Esophagus muscularis mucosa (tissue), 4 donors: ENCODE measurements at regions not wholly inside any gene's neighbourhood (a gene's known extent, or its start where the extent isn't known, plus 50 kb on each side); places are given as distances from the start of the nearest gene placed in this dataset.

Experiments
- DNase-seq: peaks from one replicate; pipeline ENCODE4 v3.0.0-alpha.2; 2017; ENCODE audit errors: extremely low spot score
- H3K27ac ChIP-seq, 4 donors: fragments of 200-600 bp; sonication (generic); replicated peaks in 1 of 4; 1 replicate in 3 of 4; 2 replicates in 1 of 4; pipeline ENCODE4 v1.5.1; 2016 to 2019; ENCODE audit warnings: mild to moderate bottlenecking in 1 of 4
- H3K27me3 ChIP-seq, 4 donors: fragments of 200-600 bp; sonication (generic); one replicate each; pipeline versions ENCODE4 v1.5.1 to v1.6.0; 2016 to 2019
- H3K36me3 ChIP-seq, 4 donors: fragments of 200-600 bp; sonication (generic); one replicate each; pipeline ENCODE4 v1.5.1; 2016 to 2019
- H3K4me1 ChIP-seq, 4 donors: fragments of 200-600 bp; sonication (generic); one replicate each; pipeline ENCODE4 v1.5.1; 2016 to 2019
- H3K4me3 ChIP-seq, 4 donors: fragments of 200-600 bp; sonication (generic); 1 replicate in 2 of 4; 2 replicates in 2 of 4; pipeline ENCODE4 v1.5.1; 2016 to 2019; ENCODE audit warnings: mild to moderate bottlenecking in 4 of 4, moderate library complexity in 1 of 4
- H3K9me3 ChIP-seq, 4 donors: fragments of 200-600 bp; sonication (generic); 1 replicate in 3 of 4; 2 replicates in 1 of 4; pipeline ENCODE4 v1.5.1; 2016 to 2019
- CTCF ChIP-seq, 3 experiments: fragments of 200-600 bp in 2 of 3; fragments of 450-650 bp in 1 of 3; sonication (generic) in 2 of 3; IDR thresholded peaks; one replicate each; pipeline ENCODE4 v1.5.1; 2017 to 2019; ENCODE audit warnings: antibody characterized with exemption in 3 of 3, mild to moderate bottlenecking in 2 of 3, moderate library complexity in 1 of 3
- EP300 ChIP-seq: sonication (generic); formaldehyde crosslinking; IDR thresholded peaks from one replicate; pipeline ENCODE4 v1.6.1; 2017; ENCODE audit warnings: antibody characterized with exemption
- POLR2A ChIP-seq: fragments of 450-650 bp; IDR thresholded peaks from one replicate; pipeline ENCODE4 v1.6.1; 2017; ENCODE audit warnings: antibody characterized with exemption, moderate library complexity, mild to moderate bottlenecking, low read depth
- POLR2AphosphoS5 ChIP-seq, 2 donors: sonication (generic); formaldehyde crosslinking; IDR thresholded peaks; one replicate each; pipeline ENCODE4 v1.6.1; 2017; ENCODE audit warnings: antibody characterized with exemption in 2 of 2
- WGBS: methylation state at CpG from one replicate; pipeline ENCODE4 v1.1.5; 2018; 5-methylcytosine and 5-hydroxymethylcytosine counted together
- intact Hi-C: fragments of 100-400 bp; cut with DNase I; formaldehyde crosslinking; loops from one replicate; pipeline ENCODE4 v1.15.1; 2023

GRCh38 chr7:46428295-46428694 is 507.2 kb upstream of the IGFBP3 start:
- Histone ChIP-seq H3K4me3 (no peak overlapping the region), H3K36me3 (no peaks in the 10 kb centered on the region), H3K27ac (no peak overlapping the region), H3K4me1 (no peaks in the 10 kb centered on the region), H3K9me3 (no peaks in the 10 kb centered on the region), H3K27me3 (no peaks in the 10 kb centered on the region)
- TF ChIP-seq POLR2A = no peak
- DNase-seq = no peak
- intact Hi-C loops = no loop called here

GRCh38 chr7:46424934-46425333 is 503.9 kb upstream of the IGFBP3 start:
- 71% methylated on average over 1 of the region's 1 CpG for WGBS
- DNase-seq = no peak

GRCh38 chr7:46421441-46422230 is 500.6 kb upstream of the IGFBP3 start:
- DNase-seq = no peak
- Histone ChIP-seq H3K36me3 (no peaks in the 10 kb centered on the region), H3K27ac (no peak overlapping the region), H3K4me3 (no peak overlapping the region), H3K27me3 (no peaks in the 10 kb centered on the region), H3K4me1 (no peaks in the 10 kb centered on the region), H3K9me3 (no peaks in the 10 kb centered on the region)
- TF ChIP-seq POLR2A = no peak
- no peak for TF ChIP-seq CTCF (IDR thresholded peaks at IDR 0.05)
- no peak for TF ChIP-seq EP300
- no peak for TF ChIP-seq POLR2AphosphoS5 (IDR thresholded peaks at IDR 0.05)
- WGBS = 79% methylated on average over 2 of the region's 2 CpGs
- intact Hi-C loops = no loop called here

More at GRCh38 chr7:46424934-46425333, 503.9 kb upstream of the IGFBP3 start:
- Histone ChIP-seq H3K27ac (no peak overlapping the region), H3K27me3 (no peaks in the 10 kb centered on the region), H3K9me3 (no peaks in the 10 kb centered on the region), H3K4me3 (no peak overlapping the region), H3K4me1 (no peaks in the 10 kb centered on the region), H3K36me3 (no peaks in the 10 kb centered on the region)
- intact Hi-C loops = no loop called here
- no peak for TF ChIP-seq CTCF (IDR thresholded peaks at IDR 0.05)
- no peak for TF ChIP-seq EP300
- TF ChIP-seq POLR2A = no peak
- TF ChIP-seq POLR2AphosphoS5 (IDR thresholded peaks at IDR 0.05) = no peak

GRCh38 chr7:46414946-46415345 is 493.9 kb upstream of the IGFBP3 start:
- H3K27ac ChIP-seq = no peak overlapping the region
- no peaks in the 10 kb centered on the region for H3K4me1 ChIP-seq
- no peaks in the 10 kb centered on the region for H3K36me3 ChIP-seq
- no peaks in the 10 kb centered on the region for H3K27me3 ChIP-seq
- no peaks in the 10 kb centered on the region for H3K9me3 ChIP-seq
- H3K4me3 ChIP-seq = no peak overlapping the region
- DNase-seq = no peak
- WGBS = 63% methylated on average over 2 of the region's 2 CpGs
- intact Hi-C loops = no loop called here
- TF ChIP-seq POLR2AphosphoS5 (IDR thresholded peaks at IDR 0.05) (no peak), POLR2A (no peak), EP300 (no peak), CTCF (IDR thresholded peaks at IDR 0.05) (no peak)

GRCh38 chr7:46411236-46411635 is 490.2 kb upstream of the IGFBP3 start:
- Histone ChIP-seq H3K27ac (no peak overlapping the region), H3K36me3 (no peaks in the 10 kb centered on the region), H3K4me1 (no peaks in the 10 kb centered on the region), H3K4me3 (no peak overlapping the region), H3K27me3 (no peaks in the 10 kb centered on the region), H3K9me3 (no peaks in the 10 kb centered on the region)
- DNase-seq = no peak
- no peak for TF ChIP-seq POLR2A
- intact Hi-C loops = no loop called here

- peaks cover 0 to under 1% (median 0%) of the 10 kb centered on the region in 4 donors for H3K9me3 ChIP-seq
- 73% methylated on average over 1 of the region's 1 CpG for WGBS
- TF ChIP-seq CTCF (IDR thresholded peaks at IDR 0.05) = no peak
- no peak for TF ChIP-seq POLR2A
- no peak for TF ChIP-seq EP300
- no peak for TF ChIP-seq POLR2AphosphoS5 (IDR thresholded peaks at IDR 0.05)
- no peak overlapping the region for H3K4me3 ChIP-seq
- no peaks in the 10 kb centered on the region for H3K27me3 ChIP-seq
- H3K4me1 ChIP-seq = no peaks in the 10 kb centered on the region
- no peaks in the 10 kb centered on the region for H3K36me3 ChIP-seq
- intact Hi-C loops = no loop called here
- no peak for DNase-seq
- no peak overlapping the region for H3K27ac ChIP-seq
Observed at GRCh38 chr7:46407125-46407524, 486.1 kb upstream of the IGFBP3 start.
